ENCODE measurements at regions not wholly inside any gene's neighbourhood (a gene's known extent, or its start where the extent isn't known, plus 50 kb on each side); places are given as distances from the start of the nearest gene placed in this dataset.
A peak's percentile ranks its signal among the peaks of the same experiment; 100 is the strongest.
"Not testable (repeated sequence)": the region's sequence is repeated elsewhere in the genome, so short reads cannot be mapped to it uniquely, and the experiment has no call there.

DNA sequence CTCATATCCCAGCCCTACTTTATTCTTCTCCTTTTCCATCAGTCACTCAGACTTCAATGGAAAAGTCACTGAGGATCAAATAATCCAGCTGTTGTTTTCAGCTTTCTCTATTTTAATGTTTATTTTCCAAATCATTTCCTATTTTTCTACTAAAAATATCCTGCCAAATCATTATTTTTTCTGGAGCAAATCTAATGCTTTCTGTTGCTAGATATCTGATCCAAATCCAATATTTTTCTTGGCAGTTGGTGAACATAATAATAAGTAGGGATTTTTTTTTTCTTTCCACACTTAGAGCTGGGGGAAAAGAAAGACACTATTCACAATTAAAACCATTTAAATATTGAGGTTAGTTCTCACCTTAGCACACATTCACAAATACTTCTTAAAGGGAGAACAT is 656.1 kb downstream of the DACH1 start:
- DNase-seq: no peak

- DNase-seq: no peak
Observed at GRCh38 chr13:71209217-71209616, 657.8 kb downstream of the DACH1 start.

DNA sequence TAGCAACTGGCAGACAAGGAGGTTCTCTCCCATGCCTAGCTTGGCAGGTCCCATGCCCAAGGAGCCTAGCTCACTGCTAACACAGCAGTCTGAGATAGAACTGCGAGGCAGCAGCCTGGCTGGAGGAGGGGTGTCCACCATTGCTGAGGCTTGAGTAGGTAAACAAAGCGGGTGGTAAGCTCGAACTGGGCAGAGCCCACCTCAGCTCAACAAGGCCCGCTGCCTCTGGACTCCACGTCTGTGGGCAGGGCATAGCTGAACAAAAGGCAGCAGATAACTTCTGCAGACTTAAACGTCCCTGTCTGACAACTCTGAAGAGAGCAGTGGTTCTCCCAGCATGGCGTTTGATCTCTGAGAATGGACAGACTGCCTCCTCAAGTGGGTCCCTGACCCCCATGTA is 682.4 kb downstream of the DACH1 start:
- DNase-seq: not testable (repeated sequence)

DNA sequence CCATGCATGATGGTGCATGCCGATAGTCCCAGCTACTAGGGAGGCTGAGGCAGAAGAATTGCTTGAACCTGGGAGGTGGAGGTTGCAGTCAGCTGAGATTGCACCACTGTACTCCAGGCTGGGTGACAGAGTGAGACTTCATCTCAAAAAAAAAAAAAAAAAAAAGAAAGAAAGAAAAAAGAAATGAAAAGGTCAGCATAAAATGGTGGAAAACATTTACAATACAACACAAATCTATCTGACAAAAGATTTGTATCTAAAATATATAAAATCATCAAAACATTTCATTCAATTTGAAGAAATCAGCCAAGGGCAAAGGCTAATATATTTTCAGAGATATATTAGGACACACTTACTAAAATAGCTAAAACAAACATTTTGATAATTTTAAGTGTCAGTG is 683.7 kb downstream of the DACH1 start:
- DNase-seq: not testable (repeated sequence)

DNA sequence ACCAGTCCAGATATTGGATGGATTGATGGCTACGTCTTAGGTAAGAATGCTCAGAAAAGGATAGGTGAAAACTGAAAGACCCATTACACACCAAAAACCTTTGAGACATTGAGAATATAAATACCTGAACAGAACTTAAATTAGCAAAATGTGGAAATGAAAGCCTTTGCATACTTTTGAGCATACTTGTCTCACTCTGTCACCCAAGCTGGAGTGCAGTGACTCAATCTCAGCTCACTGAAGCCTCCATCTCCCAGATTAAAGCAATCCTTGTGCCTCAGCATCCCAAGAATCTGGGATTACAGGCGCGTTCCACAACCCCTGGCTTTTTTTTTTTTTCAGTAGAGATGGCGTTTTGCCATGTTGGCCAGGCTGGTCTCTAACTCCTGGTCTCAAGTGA is 695.3 kb downstream of the DACH1 start:
- no peak for DNase-seq

DNA sequence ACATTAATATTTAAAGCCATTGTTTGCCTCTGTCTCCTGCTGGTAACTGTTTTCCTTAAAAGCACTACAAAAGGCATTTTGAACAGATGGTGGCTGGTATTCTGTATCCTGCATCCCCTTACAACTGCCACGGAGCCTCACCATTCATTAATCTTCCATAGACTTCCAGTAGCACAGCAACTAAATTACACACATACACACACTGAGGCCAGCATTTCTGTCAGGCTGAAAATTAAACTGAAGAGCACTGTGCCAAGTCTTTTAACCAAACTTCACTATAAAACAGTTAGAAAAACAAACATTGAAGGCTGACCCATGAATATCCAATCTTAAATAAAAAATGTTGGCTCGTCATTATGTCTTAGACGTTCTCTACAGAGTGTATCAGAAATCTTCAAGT is 697.8 kb downstream of the DACH1 start:
- no peak for DNase-seq

- no peak for DNase-seq
Observed at GRCh38 chr13:71156550-71156949, 710.5 kb downstream of the DACH1 start.

- peak; percentile 91 for DNase-seq
Observed at GRCh38 chr13:71149498-71150363, 717.3 kb downstream of the DACH1 start.

- DNase-seq: peak; percentile 57
Observed at GRCh38 chr13:71149046-71149445, 718.0 kb downstream of the DACH1 start.

GRCh38 chr13:71148396-71148795 is 718.6 kb downstream of the DACH1 start:
- DNase-seq: no peak

DNA sequence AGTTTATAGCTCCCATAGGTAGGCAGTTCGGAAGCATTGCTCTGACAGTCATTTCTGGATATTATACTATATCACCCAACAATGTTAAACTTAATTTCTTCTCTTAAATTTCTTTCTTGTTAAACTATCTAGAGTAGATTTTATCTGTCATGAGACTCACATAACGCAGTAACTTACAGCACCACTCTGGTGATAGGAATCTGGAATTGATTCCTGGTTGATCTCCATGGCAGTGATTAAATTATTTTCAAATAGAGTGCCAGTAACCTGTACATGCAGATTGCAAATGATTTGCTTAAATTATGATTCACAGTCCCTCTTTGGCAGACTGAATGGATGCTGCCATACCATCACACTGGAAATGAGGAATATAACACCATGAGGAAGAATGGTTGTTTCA is 722.1 kb downstream of the DACH1 start:
- no peak for DNase-seq

GRCh38 chr13:71137101-71137500 is 729.9 kb downstream of the DACH1 start:
- DNase-seq: no peak

- DNase-seq: no peak
Observed at GRCh38 chr13:71124230-71124629, 742.8 kb downstream of the DACH1 start.

DNA sequence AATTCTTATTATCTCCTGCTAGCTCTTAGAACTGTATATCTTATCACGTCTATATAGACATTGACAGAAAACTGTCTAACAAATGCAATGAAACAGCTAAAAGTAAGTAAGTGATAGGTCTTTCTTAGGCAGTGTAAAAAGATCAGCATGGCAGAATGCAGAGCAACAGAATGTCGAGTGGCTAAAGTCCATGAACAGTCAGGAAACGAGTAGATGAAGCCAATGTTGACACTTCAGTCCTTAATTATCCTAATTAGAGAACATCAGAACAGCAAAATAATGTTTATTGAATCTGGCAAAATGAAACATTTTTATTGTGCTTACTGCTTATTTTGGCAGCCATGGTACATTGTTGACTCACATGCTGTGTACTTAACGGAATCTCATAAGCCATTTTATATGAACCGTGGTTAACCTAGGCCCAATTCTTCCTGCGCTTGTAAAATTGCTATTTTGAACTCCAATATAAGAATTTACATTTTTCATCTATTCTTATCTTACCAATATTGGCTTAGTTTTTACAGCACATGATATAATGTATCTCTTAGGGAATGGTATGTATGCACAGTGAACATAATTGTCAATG is 748.1 kb downstream of the DACH1 start:
- peak; percentile 84 for DNase-seq

GRCh38 chr13:71117920-71118319 is 749.1 kb downstream of the DACH1 start:
- no peak for DNase-seq

DNA sequence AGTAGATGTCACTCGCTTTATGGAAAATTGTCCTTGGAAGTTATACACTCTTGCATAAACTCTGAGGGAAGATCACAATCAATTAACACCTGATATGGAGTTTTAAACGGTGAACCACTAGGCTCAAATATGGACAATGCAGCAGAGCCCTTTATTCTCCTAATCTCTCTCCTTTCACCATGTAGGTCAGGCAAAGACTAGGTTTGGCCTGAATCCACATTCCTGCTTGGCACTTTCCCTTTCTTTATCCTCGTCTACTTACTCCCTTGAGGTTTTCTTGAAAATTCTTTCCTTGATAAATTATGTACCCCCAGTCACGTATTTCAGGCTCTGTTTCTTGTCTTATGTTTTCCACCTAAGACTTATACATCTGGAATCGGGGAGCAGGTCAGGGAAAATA is 751.7 kb downstream of the DACH1 start:
- no peak for DNase-seq

DNA sequence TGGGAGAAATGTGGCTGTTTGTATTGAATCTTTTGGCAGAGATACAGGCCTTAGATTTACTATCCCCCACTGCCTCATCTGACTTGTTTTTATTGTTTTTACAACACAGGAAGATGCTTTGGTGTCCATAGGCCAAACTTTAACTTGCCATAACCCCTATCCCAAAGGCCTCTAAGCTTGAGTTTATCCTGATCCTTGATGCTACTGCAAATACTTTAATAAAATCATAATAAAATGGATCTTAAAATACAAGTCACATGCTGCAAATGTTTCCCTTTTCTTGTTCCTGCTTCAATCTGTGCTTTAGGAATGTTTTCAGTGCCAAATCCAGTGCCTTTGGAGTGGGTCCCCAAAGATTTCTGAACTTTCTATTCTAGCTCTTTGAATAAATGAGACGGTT is 770.6 kb downstream of the DACH1 start:
- no peak for DNase-seq

GRCh38 chr13:71090990-71091389 is 776.0 kb downstream of the DACH1 start:
- DNase-seq: peak; percentile 42

DNA sequence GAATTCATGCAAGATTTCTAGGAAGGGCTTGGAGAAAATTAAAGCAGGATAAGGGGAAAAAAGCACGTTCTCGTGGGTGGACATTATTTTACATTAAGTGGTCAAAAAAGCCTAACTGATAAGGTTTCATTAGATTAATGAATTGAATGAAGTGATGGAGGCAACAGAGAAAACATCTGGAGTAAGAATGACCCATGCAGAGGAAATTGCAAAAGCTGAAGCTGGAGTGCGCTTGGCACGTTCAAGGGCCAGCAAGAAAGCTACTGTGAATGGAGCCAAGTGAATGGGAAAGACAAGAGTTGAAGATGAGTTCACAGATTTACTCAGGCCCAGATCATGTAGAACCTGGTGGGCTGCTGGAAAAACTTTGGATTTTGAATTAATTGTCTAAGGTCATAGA is 777.9 kb downstream of the DACH1 start:
- DNase-seq: no peak

GRCh38 chr13:71087432-71087831 is 779.6 kb downstream of the DACH1 start:
- no peak for DNase-seq

DNA sequence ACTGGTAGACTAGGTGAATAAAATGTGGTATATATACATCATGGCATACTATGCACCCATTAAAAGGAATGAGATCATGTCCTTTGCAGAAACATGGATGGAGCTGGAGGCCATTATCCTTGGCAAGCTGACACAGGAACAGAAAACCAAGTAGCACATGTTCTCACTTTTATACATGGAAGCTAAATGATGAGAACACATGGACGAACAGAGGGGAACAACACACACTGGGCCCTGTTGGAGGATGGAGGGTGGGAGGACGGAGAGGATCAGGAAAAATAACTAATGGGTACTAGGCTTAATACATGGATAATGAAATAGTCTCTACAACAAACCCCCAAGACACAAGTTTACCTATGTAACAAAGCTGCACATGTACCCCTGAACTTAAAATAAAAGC is 780.0 kb downstream of the DACH1 start:
- DNase-seq: no peak

DNA sequence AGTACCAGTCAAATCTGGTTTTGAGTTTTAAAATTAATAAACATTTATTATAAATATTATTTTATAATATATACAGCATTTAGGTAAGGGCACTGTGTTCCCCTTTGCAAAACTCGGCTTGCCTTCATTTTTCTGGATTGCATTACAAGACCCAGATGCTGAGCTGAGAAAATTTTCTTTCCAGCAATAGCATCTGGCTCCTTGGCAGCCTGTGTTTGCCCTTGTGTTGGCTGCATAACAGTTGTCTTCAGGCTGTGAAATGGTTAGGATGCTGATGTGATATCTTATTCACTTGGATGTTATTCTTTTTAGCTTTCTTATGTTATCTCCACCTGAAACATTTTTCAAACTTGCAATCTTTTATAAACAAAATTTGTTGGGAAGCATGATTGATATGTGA is 784.4 kb downstream of the DACH1 start:
- DNase-seq: no peak

GRCh38 chr13:71079638-71080037 is 787.4 kb downstream of the DACH1 start:
- DNase-seq: no peak

GRCh38 chr13:71068041-71068440 is 799.0 kb downstream of the DACH1 start:
- DNase-seq: no peak

Data from COR-L47 (cell line).